Kidney (tissue), 13 donors: ENCODE measurements at regions not wholly inside any gene's neighbourhood (a gene's known extent, or its start where the extent isn't known, plus 50 kb on each side); places are given as distances from the start of the nearest gene placed in this dataset.
A peak's percentile ranks its signal among the peaks of the same experiment; 100 is the strongest.

Experiments
- DNase-seq, 5 donors: peaks; one replicate each; pipeline ENCODE4 v3.0.0-alpha.2; 2013 to 2020
- FAIRE-seq: peaks from 2 replicates; lab custom pipeline; 2012; peaks lifted over from hg19 to GRCh38; lab: Jason Lieb, UNC
- H3K27ac ChIP-seq, 2 donors: one replicate each; pipeline ENCODE4 v1.7.0; 2013; ENCODE audit warnings: low read depth in 2 of 2, low read length in 2 of 2, inconsistent platforms in 1 of 2
- H3K27me3 ChIP-seq: one replicate; pipeline ENCODE4 v1.7.1; 2013; ENCODE audit warnings: low read length, inconsistent platforms; ENCODE audit not compliant: control insufficient read depth, insufficient read depth
- H3K36me3 ChIP-seq, 3 donors: one replicate each; pipeline versions ENCODE4 v1.7.0 to v1.7.1; 2013; ENCODE audit warnings: low read length in 3 of 3, control low read depth in 1 of 3, inconsistent platforms in 1 of 3; ENCODE audit not compliant: insufficient read depth in 3 of 3, control insufficient read depth in 2 of 3
- H3K4me1 ChIP-seq, 3 donors: one replicate each; pipeline versions ENCODE4 v1.7.0 to v1.7.1; 2013; ENCODE audit warnings: low read length in 3 of 3, inconsistent platforms in 1 of 3, low read depth in 1 of 3; ENCODE audit not compliant: control insufficient read depth in 2 of 3, insufficient read depth in 2 of 3
- H3K4me3 ChIP-seq, 3 donors: one replicate each; pipeline versions ENCODE4 v1.7.0 to v1.8.1; 2013; ENCODE audit warnings: low read length in 3 of 3, control low read depth in 1 of 3, inconsistent platforms in 1 of 3
- H3K9ac ChIP-seq, 3 donors: one replicate each; pipeline versions ENCODE4 v1.7.0 to v1.7.1; 2013; ENCODE audit warnings: low read length in 3 of 3, control low read depth in 1 of 3, inconsistent platforms in 1 of 3
- H3K9me3 ChIP-seq, 3 donors: one replicate each; pipeline versions ENCODE4 v1.7.0 to v1.7.1; 2013; ENCODE audit warnings: low read length in 3 of 3, control low read depth in 1 of 3, inconsistent platforms in 1 of 3; ENCODE audit not compliant: control insufficient read depth in 2 of 3, insufficient read depth in 1 of 3
- intact Hi-C: fragments of 100-400 bp; cut with DNase I; formaldehyde crosslinking; loops from one replicate; pipeline ENCODE4 v1.11.1; 2022
- TF ChIP-seq, protein P1 (sequence below): IDR thresholded peaks from 3 replicates; pipeline ENCODE4 v1.5.1; 2012; ENCODE audit warnings: mild to moderate bottlenecking, moderate library complexity, borderline replicate concordance; ENCODE audit not compliant: insufficient read depth; ENCODE audit errors: extremely low read depth
- donor health status: control.
- donor health status: control.
- donor health status: control.
- donor health status: control.
- donor health status: control.
- donor health status: DM: yes; HTN: yes; CAD: no.
- donor health status: Normal renal cell carcinoma (clear cell type).

GRCh38 chr3:67906261-67906660, 251.8 kb upstream of the SUCLG2 start:
- H3K27ac ChIP-seq: no peak overlapping the region
- no peaks in the 10 kb centered on the region for H3K4me1 ChIP-seq
- H3K27me3 ChIP-seq: no peaks in the 10 kb centered on the region
- intact Hi-C loops: no loop called here
- DNase-seq (no peak), FAIRE-seq (no peak)
- no peaks in the 10 kb centered on the region for H3K36me3 ChIP-seq
- H3K9me3 ChIP-seq: no peaks in the 10 kb centered on the region
- no peak overlapping the region for H3K9ac ChIP-seq
- no peak overlapping the region for H3K4me3 ChIP-seq
- TF ChIP-seq, protein P1, sequence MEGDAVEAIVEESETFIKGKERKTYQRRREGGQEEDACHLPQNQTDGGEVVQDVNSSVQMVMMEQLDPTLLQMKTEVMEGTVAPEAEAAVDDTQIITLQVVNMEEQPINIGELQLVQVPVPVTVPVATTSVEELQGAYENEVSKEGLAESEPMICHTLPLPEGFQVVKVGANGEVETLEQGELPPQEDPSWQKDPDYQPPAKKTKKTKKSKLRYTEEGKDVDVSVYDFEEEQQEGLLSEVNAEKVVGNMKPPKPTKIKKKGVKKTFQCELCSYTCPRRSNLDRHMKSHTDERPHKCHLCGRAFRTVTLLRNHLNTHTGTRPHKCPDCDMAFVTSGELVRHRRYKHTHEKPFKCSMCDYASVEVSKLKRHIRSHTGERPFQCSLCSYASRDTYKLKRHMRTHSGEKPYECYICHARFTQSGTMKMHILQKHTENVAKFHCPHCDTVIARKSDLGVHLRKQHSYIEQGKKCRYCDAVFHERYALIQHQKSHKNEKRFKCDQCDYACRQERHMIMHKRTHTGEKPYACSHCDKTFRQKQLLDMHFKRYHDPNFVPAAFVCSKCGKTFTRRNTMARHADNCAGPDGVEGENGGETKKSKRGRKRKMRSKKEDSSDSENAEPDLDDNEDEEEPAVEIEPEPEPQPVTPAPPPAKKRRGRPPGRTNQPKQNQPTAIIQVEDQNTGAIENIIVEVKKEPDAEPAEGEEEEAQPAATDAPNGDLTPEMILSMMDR: no peak

DNA sequence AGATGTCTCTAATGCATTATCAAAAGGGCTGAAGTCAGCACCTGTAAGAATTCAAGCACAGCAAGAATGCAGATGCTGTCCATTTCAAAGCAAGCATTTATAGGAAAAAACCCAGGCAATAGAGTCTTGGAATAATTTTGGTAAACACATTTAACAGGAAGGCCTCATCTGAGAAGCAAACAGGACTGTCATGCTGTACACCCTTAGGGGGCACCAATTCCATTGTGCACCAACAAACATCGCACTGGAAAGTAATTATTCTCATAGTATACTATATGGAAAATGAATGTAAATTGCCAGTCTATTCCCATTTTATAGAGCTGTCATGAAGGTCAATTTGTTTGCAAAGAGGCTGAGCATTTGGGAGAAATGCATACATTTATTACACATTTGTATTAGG, 247.3 kb upstream of the SUCLG2 start:
- H3K36me3 ChIP-seq: no peaks in the 10 kb centered on the region
- H3K4me3 ChIP-seq: no peak overlapping the region
- H3K9ac ChIP-seq: no peak overlapping the region
- H3K27me3 ChIP-seq: no peaks in the 10 kb centered on the region
- intact Hi-C loops: no loop called here
- TF ChIP-seq, protein P1: no peak
- no peaks in the 10 kb centered on the region for H3K9me3 ChIP-seq
- FAIRE-seq: no peak
- H3K4me1 ChIP-seq: no peaks in the 10 kb centered on the region
- no peak overlapping the region for H3K27ac ChIP-seq
- peak in 1 of 5 donors; percentile 6 for DNase-seq

DNA sequence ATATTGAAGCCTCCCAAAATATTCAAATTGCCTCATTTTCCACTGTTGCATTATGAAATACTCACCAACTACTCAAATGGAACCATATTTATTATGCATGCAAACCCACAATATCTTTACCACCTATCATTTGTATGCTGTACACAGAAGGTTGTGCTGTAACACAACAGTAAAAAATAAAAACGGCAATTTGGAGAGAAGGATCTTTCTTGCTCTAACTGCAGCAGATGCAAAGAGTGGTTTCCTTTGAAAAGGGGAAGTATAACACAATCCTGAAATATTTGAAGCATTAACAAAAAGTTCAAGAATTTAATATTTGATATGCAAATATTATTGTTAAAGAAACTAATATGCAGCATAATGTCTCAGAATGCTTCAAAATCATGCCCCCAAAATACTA, 244.5 kb upstream of the SUCLG2 start:
- Histone ChIP-seq H3K9ac (no peak overlapping the region), H3K27ac (no peak overlapping the region), H3K9me3 (no peaks in the 10 kb centered on the region), H3K36me3 (no peaks in the 10 kb centered on the region), H3K4me1 (no peaks in the 10 kb centered on the region), H3K4me3 (no peak overlapping the region), H3K27me3 (no peaks in the 10 kb centered on the region)
- FAIRE-seq: no peak
- TF ChIP-seq, protein P1: no peak
- no peak for DNase-seq
- intact Hi-C loops: no loop called here
